GM12878 (cell line): ENCODE measurements at regions not wholly inside any gene's neighbourhood (a gene's known extent, or its start where the extent isn't known, plus 50 kb on each side); places are given as distances from the start of the nearest gene placed in this dataset.

ENCODE experiments used
- ATAC-seq: fragments of 200-7000 bp; cut with Tn5 transposase; 3 replicates; pipeline ENCODE4 v1.9.1; 2020; ENCODE audit warnings: mild to moderate bottlenecking, moderate library complexity
- BruUV-seq: library from RNA; stranded (reverse); fragments of 400-500 nt; replicated peaks from 2 replicates; lab custom pipeline; 2021; lab: Mats Ljungman, UMichigan
- CTCF ChIA-PET: fragments of 300-600 bp; sonication (Branson Sonifier 250); formaldehyde crosslinking; extraction: SDS; loops from one replicate; lab custom pipeline; 2021; ENCODE audit warnings: inconsistent platforms; lab: Yijun Ruan, JAX
- POLR2A ChIA-PET: fragments of 350-600 bp; formaldehyde crosslinking; extraction: SDS; loops from one replicate; lab custom pipeline; 2021; ENCODE audit warnings: inconsistent platforms; lab: Charles Lee
- RAD21 ChIA-PET: fragments of 300-600 bp; sonication (Branson Sonifier 250); formaldehyde crosslinking; loops from one replicate; lab custom pipeline; 2023; ENCODE audit warnings: antibody characterized with exemption; ENCODE audit not compliant: unreplicated experiment; lab: Charles Lee
- SMC1A ChIA-PET: fragments of 300-600 bp; sonication (Branson Sonifier 250); formaldehyde crosslinking; loops from one replicate; lab custom pipeline; 2023; ENCODE audit not compliant: unreplicated experiment, uncharacterized antibody; lab: Charles Lee
- DNase-seq: peaks from one replicate; pipeline ENCODE4 v3.0.0-alpha.2; 2011; ENCODE audit warnings: low read depth, low spot score
- FAIRE-seq: peaks from 3 replicates; lab custom pipeline; 2011; peaks lifted over from hg19 to GRCh38; lab: Jason Lieb, UNC
- H2AFZ ChIP-seq: 2 replicates; pipeline ENCODE4 v1.6.0; 2011; ENCODE audit warnings: low read depth, low read length, control low read depth; ENCODE audit not compliant: control insufficient read depth
- H3K27ac ChIP-seq: 2 replicates; pipeline ENCODE4 v1.5.1; 2011; ENCODE audit warnings: control low read depth; ENCODE audit not compliant: control insufficient read depth, insufficient read depth
- H3K27me3 ChIP-seq, 2 experiments: replicated peaks in 1 of 2; 2 replicates each; pipeline versions ENCODE4 v1.6.0 to v1.6.1; 2011; ENCODE audit warnings: low read length in 1 of 2; ENCODE audit not compliant: control insufficient read depth in 2 of 2, insufficient read depth in 2 of 2
- H3K36me3 ChIP-seq, 2 experiments: 2 replicates each; pipeline ENCODE4 v1.5.1; 2011; ENCODE audit warnings: low read length in 1 of 2; ENCODE audit not compliant: control insufficient read depth in 2 of 2, insufficient read depth in 2 of 2
- H3K4me1 ChIP-seq: 2 replicates; pipeline ENCODE4 v1.6.1; 2011; ENCODE audit warnings: mild to moderate bottlenecking, low read length, moderate library complexity, mixed read lengths; ENCODE audit not compliant: control insufficient read depth, insufficient read depth
- H3K4me2 ChIP-seq: 2 replicates; pipeline ENCODE4 v1.6.0; 2011; ENCODE audit warnings: control low read depth; ENCODE audit not compliant: control insufficient read depth, insufficient read depth
- H3K4me3 ChIP-seq: fragments of 200-600 bp; sonication (generic); 2 replicates; pipeline ENCODE4 v1.5.1; 2016
- H3K79me2 ChIP-seq: 2 replicates; pipeline ENCODE4 v1.6.0; 2011; ENCODE audit warnings: low read length; ENCODE audit not compliant: control insufficient read depth, insufficient read depth
- H3K9ac ChIP-seq: 2 replicates; pipeline ENCODE4 v1.8.0; 2011; ENCODE audit warnings: low read length, control low read depth, mixed read lengths; ENCODE audit not compliant: control insufficient read depth, insufficient read depth
- H3K9me3 ChIP-seq: replicated peaks from 3 replicates; pipeline ENCODE4 v1.5.1; 2011; ENCODE audit warnings: mild to moderate bottlenecking, low read length; ENCODE audit not compliant: control insufficient read depth, insufficient read depth
- H4K20me1 ChIP-seq: 2 replicates; pipeline ENCODE4 v1.6.0; 2011; ENCODE audit not compliant: control insufficient read depth, insufficient read depth
- BACH1 ChIP-seq: fragments of 450-650 bp; IDR thresholded peaks from 2 replicates; pipeline ENCODE4 v1.6.1; 2017; ENCODE audit warnings: mild to moderate bottlenecking, borderline replicate concordance
- BCL11A ChIP-seq: IDR thresholded peaks from 2 replicates; pipeline ENCODE4 v1.6.1; 2011; ENCODE audit warnings: low read depth, low read length
- CHD2 ChIP-seq: IDR thresholded peaks from 2 replicates; pipeline ENCODE4 v1.6.1; 2011; ENCODE audit warnings: low read depth, low read length, improper control_type of control experiment, borderline replicate concordance
- ETV6 ChIP-seq, 2 experiments: fragments of 450-650 bp in 1 of 2; IDR thresholded peaks in 1 of 2; conservative IDR thresholded peaks in 1 of 2; 2 replicates each; pipeline ENCODE4 v1.6.1; 2014; ENCODE audit warnings: antibody characterized with exemption in 1 of 2, borderline replicate concordance in 1 of 2, low read depth in 1 of 2, mild to moderate bottlenecking in 1 of 2, moderate library complexity in 1 of 2
- FOXM1 ChIP-seq: IDR thresholded peaks from 2 replicates; pipeline ENCODE4 v1.6.1; 2012; ENCODE audit warnings: low read depth, mild to moderate bottlenecking, inconsistent platforms, low read length, moderate library complexity
- GABPA ChIP-seq: IDR thresholded peaks from 2 replicates; pipeline ENCODE4 v1.6.1; 2014; ENCODE audit warnings: antibody characterized with exemption, low read depth, mild to moderate bottlenecking, inconsistent platforms
- MTA3 ChIP-seq: IDR thresholded peaks from 2 replicates; pipeline ENCODE4 v1.6.1; 2012; ENCODE audit warnings: low read length, inconsistent platforms, borderline replicate concordance
- NFYA ChIP-seq: IDR thresholded peaks from 2 replicates; pipeline ENCODE4 v1.6.1; 2011; ENCODE audit warnings: low read depth, mild to moderate bottlenecking, low read length, improper control_type of control experiment, borderline replicate concordance
- PML ChIP-seq: IDR thresholded peaks from 2 replicates; pipeline ENCODE4 v1.6.1; 2012; ENCODE audit warnings: low read length, inconsistent platforms
- POLR2A ChIP-seq: IDR thresholded peaks from 2 replicates; pipeline ENCODE4 v1.6.1; 2011; ENCODE audit warnings: low read depth, mild to moderate bottlenecking, low read length
- RCOR1 ChIP-seq: conservative IDR thresholded peaks from 2 replicates; pipeline ENCODE4 v1.6.1; 2012; ENCODE audit warnings: low read depth, low read length, improper control_type of control experiment
- SRF ChIP-seq, 2 experiments: IDR thresholded peaks; 2 replicates each; pipeline ENCODE4 v1.6.1; 2011; ENCODE audit warnings: low read depth in 2 of 2, low read length in 2 of 2, mild to moderate bottlenecking in 1 of 2, moderate library complexity in 1 of 2
- WRNIP1 ChIP-seq: IDR thresholded peaks from 2 replicates; pipeline ENCODE4 v1.6.1; 2011; ENCODE audit warnings: low read depth, low read length, improper control_type of control experiment, borderline replicate concordance
- ZBED1 ChIP-seq: IDR thresholded peaks from 2 replicates; pipeline ENCODE4 v1.6.1; 2016; ENCODE audit warnings: borderline replicate concordance
- ZNF207 ChIP-seq: fragments of 450-650 bp; IDR thresholded peaks from 2 replicates; pipeline ENCODE4 v1.6.1; 2014; ENCODE audit warnings: antibody characterized with exemption, mild to moderate bottlenecking, borderline replicate concordance
- in situ Hi-C: fragments of 300-500 bp; cut with MboI; formaldehyde crosslinking; loops from 9 replicates; pipeline ENCODE4 v1.14.3; 2018; ENCODE audit warnings: mixed read lengths
- intact Hi-C: fragments of 100-400 bp; cut with micrococcal nuclease; formaldehyde crosslinking; loops from one replicate; pipeline ENCODE4 v1.14.2; 2022; ENCODE audit not compliant: unreplicated experiment
- TF ChIP-seq, protein P1 (sequence below): fragments of 150-350 bp; IDR thresholded peaks from 2 replicates; pipeline ENCODE4 v1.6.1; 2016; ENCODE audit warnings: low read depth, low read length
- TF ChIP-seq, protein P2 (sequence below): fragments of 450-650 bp; formaldehyde crosslinking; IDR thresholded peaks from 2 replicates; pipeline ENCODE4 v1.4.0; 2022; ENCODE audit warnings: mild to moderate bottlenecking, moderate library complexity
- TF ChIP-seq, protein P3 (sequence below): fragments of 450-650 bp; formaldehyde crosslinking; IDR thresholded peaks from 2 replicates; pipeline ENCODE4 v1.5.0; 2022; ENCODE audit warnings: mild to moderate bottlenecking, missing genetic modification characterization

DNA sequence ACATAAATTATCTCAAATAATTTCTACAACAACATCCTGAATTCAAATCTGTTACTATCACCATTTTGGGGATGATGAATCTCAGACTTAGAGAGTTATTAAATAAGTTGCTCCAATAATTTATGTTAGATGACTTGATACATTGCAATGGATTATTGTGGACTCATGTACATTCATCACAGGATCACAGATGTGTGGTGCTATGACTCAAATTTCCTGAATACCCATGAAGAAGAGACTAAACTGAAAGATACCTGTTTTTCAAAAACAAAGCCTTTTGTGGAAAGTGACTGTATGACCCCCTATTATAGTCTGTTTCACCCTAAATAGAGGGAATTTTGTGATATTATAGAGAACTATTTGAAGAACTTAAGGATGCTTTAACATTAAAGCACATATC, 315.0 kb downstream of the PLA2G4A start:
- SMC1A ChIA-PET = no interaction called here
- BruUV-seq = no TSS peak
- Histone ChIP-seq H3K4me1 (no peaks in the 10 kb centered on the region), H3K27ac (no peak overlapping the region), H3K9me3 (no peaks in the 10 kb centered on the region), H2AFZ (no peak overlapping the region), H3K4me3 (no peak overlapping the region), H4K20me1 (no peaks in the 10 kb centered on the region), H3K9ac (no peak overlapping the region), H3K27me3 (no peaks in the 10 kb centered on the region), H3K36me3 (no peaks in the 10 kb centered on the region), H3K4me2 (no peak overlapping the region), H3K79me2 (no peaks in the 10 kb centered on the region)
- no peak for ATAC-seq
- POLR2A ChIA-PET = no interaction called here
- DNase-seq = no peak
- intact Hi-C loops = no loop called here
- FAIRE-seq = no peak
- CTCF ChIA-PET = no interaction called here
- in situ Hi-C loops = no loop called here
- RAD21 ChIA-PET = no interaction called here
- TF ChIP-seq, protein P1, sequence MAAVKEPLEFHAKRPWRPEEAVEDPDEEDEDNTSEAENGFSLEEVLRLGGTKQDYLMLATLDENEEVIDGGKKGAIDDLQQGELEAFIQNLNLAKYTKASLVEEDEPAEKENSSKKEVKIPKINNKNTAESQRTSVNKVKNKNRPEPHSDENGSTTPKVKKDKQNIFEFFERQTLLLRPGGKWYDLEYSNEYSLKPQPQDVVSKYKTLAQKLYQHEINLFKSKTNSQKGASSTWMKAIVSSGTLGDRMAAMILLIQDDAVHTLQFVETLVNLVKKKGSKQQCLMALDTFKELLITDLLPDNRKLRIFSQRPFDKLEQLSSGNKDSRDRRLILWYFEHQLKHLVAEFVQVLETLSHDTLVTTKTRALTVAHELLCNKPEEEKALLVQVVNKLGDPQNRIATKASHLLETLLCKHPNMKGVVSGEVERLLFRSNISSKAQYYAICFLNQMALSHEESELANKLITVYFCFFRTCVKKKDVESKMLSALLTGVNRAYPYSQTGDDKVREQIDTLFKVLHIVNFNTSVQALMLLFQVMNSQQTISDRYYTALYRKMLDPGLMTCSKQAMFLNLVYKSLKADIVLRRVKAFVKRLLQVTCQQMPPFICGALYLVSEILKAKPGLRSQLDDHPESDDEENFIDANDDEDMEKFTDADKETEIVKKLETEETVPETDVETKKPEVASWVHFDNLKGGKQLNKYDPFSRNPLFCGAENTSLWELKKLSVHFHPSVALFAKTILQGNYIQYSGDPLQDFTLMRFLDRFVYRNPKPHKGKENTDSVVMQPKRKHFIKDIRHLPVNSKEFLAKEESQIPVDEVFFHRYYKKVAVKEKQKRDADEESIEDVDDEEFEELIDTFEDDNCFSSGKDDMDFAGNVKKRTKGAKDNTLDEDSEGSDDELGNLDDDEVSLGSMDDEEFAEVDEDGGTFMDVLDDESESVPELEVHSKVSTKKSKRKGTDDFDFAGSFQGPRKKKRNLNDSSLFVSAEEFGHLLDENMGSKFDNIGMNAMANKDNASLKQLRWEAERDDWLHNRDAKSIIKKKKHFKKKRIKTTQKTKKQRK = no peak
- TF ChIP-seq MTA3 (no peak), BCL11A (no peak), PML (no peak), GABPA (no peak), NFYA (no peak), CHD2 (no peak), ZNF207 (no peak), WRNIP1 (no peak), ETV6 (conservative IDR thresholded peaks at IDR 0.05 in 1 of 2, IDR thresholded peaks at IDR 0.05 in 1 of 2; ENCODE audit: borderline replicate concordance in 1 of 2, low read depth in 1 of 2) (no peak), SRF (IDR thresholded peaks at IDR 0.05; ENCODE audit: low read depth in 2 of 2, low read length in 2 of 2) (no peak), RCOR1 (no peak), FOXM1 (no peak), BACH1 (no peak), POLR2A (no peak), ZBED1 (no peak)
- TF ChIP-seq, protein P2, sequence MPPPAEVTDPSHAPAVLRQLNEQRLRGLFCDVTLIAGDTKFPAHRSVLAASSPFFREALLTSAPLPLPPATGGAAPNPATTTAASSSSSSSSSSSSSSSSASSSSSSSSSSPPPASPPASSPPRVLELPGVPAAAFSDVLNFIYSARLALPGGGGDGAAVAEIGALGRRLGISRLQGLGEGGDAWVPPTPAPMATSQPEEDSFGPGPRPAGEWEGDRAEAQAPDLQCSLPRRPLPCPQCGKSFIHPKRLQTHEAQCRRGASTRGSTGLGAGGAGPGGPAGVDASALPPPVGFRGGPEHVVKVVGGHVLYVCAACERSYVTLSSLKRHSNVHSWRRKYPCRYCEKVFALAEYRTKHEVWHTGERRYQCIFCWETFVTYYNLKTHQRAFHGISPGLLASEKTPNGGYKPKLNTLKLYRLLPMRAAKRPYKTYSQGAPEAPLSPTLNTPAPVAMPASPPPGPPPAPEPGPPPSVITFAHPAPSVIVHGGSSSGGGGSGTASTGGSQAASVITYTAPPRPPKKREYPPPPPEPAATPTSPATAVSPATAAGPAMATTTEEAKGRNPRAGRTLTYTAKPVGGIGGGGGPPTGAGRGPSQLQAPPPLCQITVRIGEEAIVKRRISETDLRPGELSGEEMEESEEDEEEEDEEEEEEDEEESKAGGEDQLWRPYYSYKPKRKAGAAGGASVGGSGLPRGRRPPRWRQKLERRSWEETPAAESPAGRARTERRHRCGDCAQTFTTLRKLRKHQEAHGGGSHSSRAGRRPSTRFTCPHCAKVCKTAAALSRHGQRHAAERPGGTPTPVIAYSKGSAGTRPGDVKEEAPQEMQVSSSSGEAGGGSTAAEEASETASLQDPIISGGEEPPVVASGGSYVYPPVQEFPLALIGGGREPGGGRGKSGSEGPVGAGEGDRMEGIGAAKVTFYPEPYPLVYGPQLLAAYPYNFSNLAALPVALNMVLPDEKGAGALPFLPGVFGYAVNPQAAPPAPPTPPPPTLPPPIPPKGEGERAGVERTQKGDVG (CRISPR knock-in tag) = no peak
- TF ChIP-seq, protein P3, sequence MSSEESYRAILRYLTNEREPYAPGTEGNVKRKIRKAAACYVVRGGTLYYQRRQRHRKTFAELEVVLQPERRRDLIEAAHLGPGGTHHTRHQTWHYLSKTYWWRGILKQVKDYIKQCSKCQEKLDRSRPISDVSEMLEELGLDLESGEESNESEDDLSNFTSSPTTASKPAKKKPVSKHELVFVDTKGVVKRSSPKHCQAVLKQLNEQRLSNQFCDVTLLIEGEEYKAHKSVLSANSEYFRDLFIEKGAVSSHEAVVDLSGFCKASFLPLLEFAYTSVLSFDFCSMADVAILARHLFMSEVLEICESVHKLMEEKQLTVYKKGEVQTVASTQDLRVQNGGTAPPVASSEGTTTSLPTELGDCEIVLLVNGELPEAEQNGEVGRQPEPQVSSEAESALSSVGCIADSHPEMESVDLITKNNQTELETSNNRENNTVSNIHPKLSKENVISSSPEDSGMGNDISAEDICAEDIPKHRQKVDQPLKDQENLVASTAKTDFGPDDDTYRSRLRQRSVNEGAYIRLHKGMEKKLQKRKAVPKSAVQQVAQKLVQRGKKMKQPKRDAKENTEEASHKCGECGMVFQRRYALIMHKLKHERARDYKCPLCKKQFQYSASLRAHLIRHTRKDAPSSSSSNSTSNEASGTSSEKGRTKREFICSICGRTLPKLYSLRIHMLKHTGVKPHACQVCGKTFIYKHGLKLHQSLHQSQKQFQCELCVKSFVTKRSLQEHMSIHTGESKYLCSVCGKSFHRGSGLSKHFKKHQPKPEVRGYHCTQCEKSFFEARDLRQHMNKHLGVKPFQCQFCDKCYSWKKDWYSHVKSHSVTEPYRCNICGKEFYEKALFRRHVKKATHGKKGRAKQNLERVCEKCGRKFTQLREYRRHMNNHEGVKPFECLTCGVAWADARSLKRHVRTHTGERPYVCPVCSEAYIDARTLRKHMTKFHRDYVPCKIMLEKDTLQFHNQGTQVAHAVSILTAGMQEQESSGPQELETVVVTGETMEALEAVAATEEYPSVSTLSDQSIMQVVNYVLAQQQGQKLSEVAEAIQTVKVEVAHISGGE = no peak
